NOMO-1 (cell line): ENCODE measurements at regions not wholly inside any gene's neighbourhood (a gene's known extent, or its start where the extent isn't known, plus 50 kb on each side); places are given as distances from the start of the nearest gene placed in this dataset.

ENCODE experiments used
- DNase-seq, 2 experiments: peaks; one replicate each; lab custom pipeline; 2025; ENCODE audit not compliant: unreplicated experiment in 2 of 2; lab: John Stamatoyannopoulos, UW

- no peak for DNase-seq
Measured at GRCh38 chr1:118739501-118739900, 248.6 kb downstream of the TBX15 start.

DNA sequence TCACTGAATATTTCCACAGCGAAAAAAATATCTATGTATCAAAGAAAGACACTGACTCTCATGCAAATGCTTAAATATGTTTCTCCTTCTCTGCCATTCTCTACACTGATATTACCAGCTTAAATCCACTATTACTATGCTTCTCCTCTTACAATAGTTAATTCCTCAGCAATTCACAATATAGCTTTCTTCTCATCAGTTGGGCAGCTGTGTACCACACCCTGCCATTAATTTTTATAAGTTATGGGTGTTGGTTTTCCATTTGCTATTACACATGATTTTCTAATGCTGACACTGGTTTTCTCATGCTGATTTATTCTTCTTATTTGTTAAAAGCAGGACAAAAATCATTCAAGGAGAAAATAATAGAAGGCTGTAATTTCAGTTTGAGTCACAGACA is 251.8 kb downstream of the TBX15 start:
- no peak for DNase-seq

- DNase-seq = no peak
Measured at GRCh38 chr1:118717893-118718292, 270.2 kb downstream of the TBX15 start.

- no peak for DNase-seq
Measured at GRCh38 chr1:118716775-118717174, 271.4 kb downstream of the TBX15 start.

DNA sequence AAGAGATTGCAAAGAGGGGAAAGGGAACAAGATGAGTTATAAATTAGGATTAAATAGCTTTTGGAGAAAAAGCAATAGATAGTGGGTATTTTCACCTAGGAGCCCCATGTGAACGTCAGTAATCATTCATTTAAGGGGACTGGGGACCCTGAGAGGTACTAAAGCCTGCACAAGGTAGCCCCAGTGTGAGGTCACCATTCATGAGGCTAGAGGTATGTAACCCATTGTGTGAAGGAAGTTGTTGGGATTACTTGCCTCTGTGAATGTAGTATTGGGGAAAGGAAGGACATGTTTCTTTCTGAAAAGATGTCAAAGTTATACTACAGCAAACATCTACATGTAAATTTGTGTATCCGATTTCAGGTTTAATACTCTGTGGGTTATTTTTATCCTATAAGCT is 276.8 kb downstream of the TBX15 start:
- no peak for DNase-seq

GRCh38 chr1:118698911-118699310 is 289.2 kb downstream of the TBX15 start:
- no peak for DNase-seq

GRCh38 chr1:118692143-118692542 is 296.0 kb downstream of the TBX15 start:
- DNase-seq = no peak

DNA sequence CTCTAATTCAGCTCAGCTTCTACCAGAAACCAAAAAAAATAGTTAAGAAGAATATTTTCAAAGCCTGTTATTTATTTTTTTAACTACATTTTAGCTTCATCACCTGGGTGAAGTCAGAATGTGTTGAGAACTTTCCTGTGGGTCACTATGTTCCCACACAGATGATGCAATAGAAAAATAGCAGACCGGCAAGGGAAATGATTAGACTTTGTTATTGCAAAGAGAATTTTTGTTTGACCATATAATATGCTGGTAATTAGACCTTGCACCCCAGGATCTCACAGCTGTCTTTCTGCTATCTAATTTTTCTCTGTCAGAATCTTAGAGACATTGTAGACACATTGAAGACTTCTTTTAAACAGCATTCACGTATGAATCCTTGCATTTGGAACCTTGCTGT is 299.3 kb downstream of the TBX15 start:
- DNase-seq = no peak

DNA sequence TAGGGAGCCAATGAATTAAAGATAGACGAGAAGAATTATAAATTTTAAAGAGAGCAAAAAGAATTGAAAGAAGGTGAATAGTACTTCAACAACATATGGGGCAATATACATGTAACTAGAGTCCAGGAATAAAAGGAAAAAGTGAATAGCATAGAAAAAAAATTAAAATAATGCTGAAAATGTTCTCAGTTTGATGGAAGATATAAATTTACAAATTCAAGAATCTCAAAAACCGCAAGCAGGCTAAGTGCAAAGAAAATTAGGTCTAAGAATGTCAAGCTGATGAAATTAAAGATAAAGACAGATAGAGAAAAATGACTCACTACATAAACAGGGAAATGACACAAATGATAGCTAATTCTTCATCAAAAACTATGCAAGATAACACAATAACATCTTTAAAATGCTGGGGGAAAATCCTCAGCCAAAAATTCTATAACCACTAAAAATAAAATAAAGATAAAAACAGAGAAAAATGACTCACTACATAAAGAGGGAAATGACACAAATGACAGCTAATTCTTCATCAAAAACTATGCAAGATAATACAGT is 326.3 kb downstream of the TBX15 start:
- no peak for DNase-seq

DNA sequence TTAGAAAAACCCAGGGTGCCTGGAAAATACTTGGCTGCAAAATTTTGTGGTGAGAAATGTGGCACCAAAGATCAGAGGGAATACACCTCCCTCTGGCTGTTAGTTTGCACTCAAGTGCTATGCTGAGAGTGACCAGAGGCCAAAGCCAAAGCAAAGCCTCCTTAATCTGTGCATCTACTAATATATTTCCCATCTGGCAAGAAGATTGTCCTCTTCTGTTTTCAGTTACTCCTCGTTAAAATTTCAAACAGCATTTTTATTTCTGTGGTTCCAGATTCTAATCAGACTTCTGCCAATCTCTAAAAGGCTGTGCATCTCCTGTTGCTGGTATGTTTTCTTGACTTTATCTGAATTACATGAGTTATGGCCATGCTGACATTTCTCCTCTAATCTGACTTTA is 327.4 kb downstream of the TBX15 start:
- DNase-seq = no peak

- DNase-seq = no peak
Measured at GRCh38 chr1:118659646-118660045, 328.5 kb downstream of the TBX15 start.

DNA sequence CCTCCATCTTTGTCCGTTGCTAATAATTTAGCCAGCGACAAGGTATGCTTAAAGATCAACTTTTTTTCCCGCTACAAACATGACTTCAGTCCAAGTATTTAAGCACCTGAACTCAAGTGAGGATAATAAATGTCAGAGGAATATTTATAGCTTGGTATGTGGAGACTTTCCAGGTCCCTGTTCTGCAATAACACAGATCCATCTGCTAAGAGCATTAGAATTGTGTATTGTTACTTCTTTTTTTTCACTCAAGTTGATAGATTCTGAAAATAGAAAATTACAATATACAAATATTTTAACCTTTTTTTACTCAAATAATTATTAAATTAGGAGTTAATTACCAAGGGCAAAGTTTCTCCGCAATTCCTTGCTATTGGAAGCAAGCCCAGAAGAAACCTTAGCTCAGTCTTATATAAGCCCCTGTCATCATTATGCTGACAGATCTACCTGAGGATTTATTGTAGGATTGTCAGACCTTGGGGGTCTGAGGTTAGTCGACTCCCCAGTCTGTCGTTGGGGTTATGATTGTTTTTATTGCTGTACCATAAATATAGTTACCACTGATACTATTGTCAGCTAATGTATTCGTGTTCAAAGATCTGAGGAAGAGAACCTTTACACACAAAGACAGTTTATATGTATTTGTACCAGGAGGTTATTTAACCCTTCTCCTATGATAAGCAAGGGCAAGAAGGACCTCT is 337.9 kb downstream of the TBX15 start:
- DNase-seq = no peak

DNA sequence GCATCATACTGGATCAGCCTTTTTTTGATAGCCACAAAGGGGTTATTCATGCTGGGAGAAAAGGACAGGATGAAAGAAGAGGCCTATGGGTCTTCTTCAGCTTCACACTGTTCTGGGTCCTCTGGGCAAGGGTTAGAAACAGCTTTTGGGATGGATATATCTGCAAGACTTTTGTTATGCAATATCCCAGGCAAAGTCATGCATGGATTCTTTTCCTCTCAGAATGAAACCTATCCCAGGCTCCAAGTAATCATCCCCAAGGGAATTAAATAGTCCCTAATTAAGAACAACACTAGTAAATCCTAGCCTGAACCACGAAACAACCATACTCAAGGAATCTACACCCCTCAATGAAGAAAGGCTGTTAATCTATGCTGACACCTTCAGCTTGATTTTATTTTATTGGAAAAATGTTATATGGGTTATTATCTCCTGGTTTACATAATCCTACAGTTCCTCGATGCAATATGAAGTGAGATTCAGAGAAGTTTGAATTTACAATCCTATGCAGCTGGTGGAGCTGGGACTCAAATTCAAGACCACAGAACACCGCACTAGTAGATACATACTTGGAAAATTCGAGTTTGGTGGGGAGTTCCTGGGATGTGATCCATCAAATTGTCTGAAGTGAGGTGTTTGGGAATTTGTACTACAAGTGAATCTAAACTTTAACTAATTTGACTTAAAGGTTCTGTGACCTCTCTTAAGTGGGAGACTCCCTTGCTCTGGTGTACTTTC is 338.6 kb downstream of the TBX15 start:
- no peak for DNase-seq

DNA sequence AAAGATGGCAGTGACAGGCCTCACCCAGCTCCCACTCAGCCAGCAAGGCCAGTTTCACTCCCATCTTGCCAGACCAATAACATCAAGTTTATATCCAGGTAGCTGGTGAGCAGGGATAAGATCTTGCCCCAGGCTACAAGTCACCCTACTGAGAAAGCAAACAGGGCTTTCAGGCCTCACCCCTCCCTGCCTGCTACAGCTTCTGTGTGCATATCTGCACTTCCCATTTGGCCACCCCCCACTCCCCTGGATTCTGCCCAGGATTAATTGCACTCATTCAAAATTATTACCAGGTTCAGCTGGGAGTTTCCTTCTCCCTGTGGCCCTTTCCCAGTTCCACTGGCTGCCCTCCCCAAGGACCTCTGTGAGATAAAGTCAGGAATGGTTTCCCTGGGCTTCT is 352.1 kb downstream of the TBX15 start:
- DNase-seq = no peak

GRCh38 chr1:118627435-118627834 is 360.7 kb downstream of the TBX15 start:
- DNase-seq = no peak

GRCh38 chr1:118621839-118622238 is 366.3 kb downstream of the TBX15 start:
- no peak for DNase-seq

DNA sequence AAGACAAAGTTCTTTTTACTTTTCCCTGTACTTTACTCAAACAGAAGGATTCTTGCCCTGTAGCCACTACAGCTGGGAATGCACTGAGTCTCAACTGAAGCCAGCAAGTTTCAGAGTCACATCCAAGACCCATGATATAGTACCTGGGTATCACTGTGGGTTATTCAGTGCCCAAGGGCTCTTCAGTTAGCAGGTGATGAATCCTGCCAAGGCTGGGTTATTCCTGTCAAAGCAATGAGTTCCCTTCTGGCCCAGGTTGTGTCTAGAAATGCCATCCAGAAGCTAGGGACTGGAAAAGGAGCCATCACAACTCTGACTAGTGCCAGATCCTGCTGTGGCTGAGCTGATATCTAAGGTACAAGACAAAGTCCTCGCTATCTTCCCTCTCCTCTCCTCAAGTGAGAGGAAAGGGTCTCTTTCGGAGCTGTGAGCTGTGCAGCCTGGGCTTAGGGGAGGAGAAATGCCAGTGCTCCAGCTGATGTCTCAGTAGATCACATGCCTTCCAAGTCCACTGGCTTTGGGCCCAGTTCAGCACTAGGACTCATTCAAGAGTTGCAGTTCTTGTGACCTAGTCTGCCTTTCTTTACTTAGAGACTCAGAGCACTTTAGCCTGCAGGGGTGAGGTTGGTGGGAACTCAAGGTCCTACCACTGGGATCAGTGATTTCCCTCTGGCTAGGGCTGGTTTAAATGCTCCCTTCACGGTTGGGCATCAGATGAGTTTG is 369.4 kb downstream of the TBX15 start:
- no peak for DNase-seq

GRCh38 chr1:118617916-118618315 is 370.2 kb downstream of the TBX15 start:
- DNase-seq = no peak

GRCh38 chr1:118615066-118615465 is 373.1 kb downstream of the TBX15 start:
- no peak for DNase-seq

GRCh38 chr1:118589238-118589846 is 398.8 kb downstream of the TBX15 start:
- DNase-seq = no peak

DNA sequence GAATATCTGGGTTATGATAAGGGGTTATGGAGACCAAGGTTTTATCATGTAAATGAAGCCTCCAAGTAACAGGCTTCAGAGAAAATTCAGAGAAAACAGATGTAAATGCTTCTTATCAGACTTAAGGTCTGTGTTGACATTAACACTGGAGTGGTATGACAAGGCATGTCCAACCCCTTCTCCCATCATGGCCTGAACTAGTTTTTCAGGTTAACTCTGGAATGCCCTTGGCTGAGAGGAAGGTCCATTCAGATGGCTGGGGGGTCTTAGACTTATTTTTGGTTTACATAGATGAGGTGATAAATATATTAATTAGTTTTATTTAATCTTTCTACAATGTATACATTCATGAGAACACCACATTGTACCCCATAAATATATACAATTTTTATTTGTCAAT is 399.6 kb downstream of the TBX15 start:
- DNase-seq = no peak
